ENCODE measurements at regions not wholly inside any gene's neighbourhood (a gene's known extent, or its start where the extent isn't known, plus 50 kb on each side); places are given as distances from the start of the nearest gene placed in this dataset.

GRCh38 chr9:109830545-109830944 lies 50.5 kb downstream of the PALM2AKAP2 start:
- Histone ChIP-seq H3K4me3 (no peak overlapping the region), H3K36me3 (no peaks in the 10 kb centered on the region), H3K4me1 (no peaks in the 10 kb centered on the region), H3K9me3 (peaks cover 5% of the 10 kb centered on the region; the same call in 1 of the 2 replicates), H4K20me1 (no peaks in the 10 kb centered on the region), H3K9ac (no peak overlapping the region), H3K27ac (no peak overlapping the region), H3K27me3 (no peaks in the 10 kb centered on the region), H3K4me2 (no peak overlapping the region)
- TF ChIP-seq Cebpa-rat (IDR thresholded peaks at IDR 0.05) = no peak

- Histone ChIP-seq H3K4me2 (no peak overlapping the region), H4K20me1 (no peaks in the 10 kb centered on the region), H3K9me3 (peaks cover 5% of the 10 kb centered on the region; the same call in 1 of the 2 replicates), H3K4me1 (no peaks in the 10 kb centered on the region), H3K36me3 (no peaks in the 10 kb centered on the region), H3K4me3 (no peak overlapping the region), H3K9ac (no peak overlapping the region), H3K27ac (no peak overlapping the region), H3K27me3 (no peaks in the 10 kb centered on the region)
- no peak for TF ChIP-seq Cebpa-rat (IDR thresholded peaks at IDR 0.05)
Observed at GRCh38 chr9:109831998-109832658, 52.1 kb downstream of the PALM2AKAP2 start.

GRCh38 chr9:109834855-109835254 lies 54.9 kb downstream of the PALM2AKAP2 start:
- no peaks in the 10 kb centered on the region for H4K20me1 ChIP-seq
- H3K27me3 ChIP-seq = no peaks in the 10 kb centered on the region
- H3K27ac ChIP-seq = no peak overlapping the region
- TF ChIP-seq Cebpa-rat (IDR thresholded peaks at IDR 0.05) = no peak
- no peak overlapping the region for H3K4me3 ChIP-seq
- no peaks in the 10 kb centered on the region for H3K4me1 ChIP-seq
- no peak overlapping the region for H3K4me2 ChIP-seq
- peaks cover 5% of the 10 kb centered on the region; the same call in 1 of the 2 replicates for H3K9me3 ChIP-seq
- no peak overlapping the region for H3K9ac ChIP-seq
- H3K36me3 ChIP-seq = no peaks in the 10 kb centered on the region

GRCh38 chr9:109843641-109844040 lies 63.6 kb downstream of the PALM2AKAP2 start:
- no peaks in the 10 kb centered on the region for H3K9me3 ChIP-seq
- no peak for TF ChIP-seq Cebpa-rat (IDR thresholded peaks at IDR 0.05)
- no peaks in the 10 kb centered on the region for H3K4me1 ChIP-seq
- no peak overlapping the region for H3K27ac ChIP-seq
- no peak overlapping the region for H3K9ac ChIP-seq
- H3K27me3 ChIP-seq = no peaks in the 10 kb centered on the region
- H4K20me1 ChIP-seq = no peaks in the 10 kb centered on the region
- H3K36me3 ChIP-seq = no peaks in the 10 kb centered on the region
- no peak overlapping the region for H3K4me3 ChIP-seq
- H3K4me2 ChIP-seq = no peak overlapping the region

- Histone ChIP-seq H3K4me2 (no peak overlapping the region), H3K9me3 (no peaks in the 10 kb centered on the region), H3K27me3 (no peaks in the 10 kb centered on the region), H3K36me3 (no peaks in the 10 kb centered on the region), H3K4me1 (no peaks in the 10 kb centered on the region), H3K27ac (no peak overlapping the region), H3K4me3 (no peak overlapping the region), H4K20me1 (no peaks in the 10 kb centered on the region), H3K9ac (no peak overlapping the region)
- no peak for TF ChIP-seq Cebpa-rat (IDR thresholded peaks at IDR 0.05)
Observed at GRCh38 chr9:109845226-109845625, 65.2 kb downstream of the PALM2AKAP2 start.

- no peak overlapping the region for H3K27ac ChIP-seq
- no peak for TF ChIP-seq Cebpa-rat (IDR thresholded peaks at IDR 0.05)
- H3K9ac ChIP-seq = no peak overlapping the region
- H3K4me3 ChIP-seq = no peak overlapping the region
- H3K4me2 ChIP-seq = no peak overlapping the region
- no peaks in the 10 kb centered on the region for H3K36me3 ChIP-seq
- H4K20me1 ChIP-seq = no peaks in the 10 kb centered on the region
- no peaks in the 10 kb centered on the region for H3K9me3 ChIP-seq
- no peaks in the 10 kb centered on the region for H3K4me1 ChIP-seq
- H3K27me3 ChIP-seq = no peaks in the 10 kb centered on the region
Observed at GRCh38 chr9:109846776-109847175, 66.8 kb downstream of the PALM2AKAP2 start.

- Histone ChIP-seq H3K9me3 (no peaks in the 10 kb centered on the region; the same call in 1 of the 2 replicates), H4K20me1 (no peaks in the 10 kb centered on the region), H3K27me3 (no peaks in the 10 kb centered on the region), H3K4me1 (no peaks in the 10 kb centered on the region), H3K36me3 (no peaks in the 10 kb centered on the region), H3K4me3 (no peak overlapping the region), H3K4me2 (no peak overlapping the region), H3K9ac (no peak overlapping the region), H3K27ac (no peak overlapping the region)
- TF ChIP-seq Cebpa-rat (IDR thresholded peaks at IDR 0.05) = no peak
Observed at GRCh38 chr9:109852556-109852955, 72.6 kb downstream of the PALM2AKAP2 start.

- Histone ChIP-seq H3K27ac (no peak overlapping the region), H3K9me3 (no peaks in the 10 kb centered on the region; the same call in 1 of the 2 replicates), H3K27me3 (no peaks in the 10 kb centered on the region), H3K4me2 (no peak overlapping the region), H3K36me3 (no peaks in the 10 kb centered on the region), H3K4me1 (no peaks in the 10 kb centered on the region; the same call in 1 of the 2 replicates), H4K20me1 (no peaks in the 10 kb centered on the region), H3K9ac (no peak overlapping the region), H3K4me3 (no peak overlapping the region)
- TF ChIP-seq Cebpa-rat (IDR thresholded peaks at IDR 0.05) = no peak
Observed at GRCh38 chr9:109855540-109855939, 75.5 kb downstream of the PALM2AKAP2 start.

GRCh38 chr9:109856785-109857184 lies 76.8 kb downstream of the PALM2AKAP2 start:
- no peaks in the 10 kb centered on the region; the same call in 1 of the 2 replicates for H3K4me1 ChIP-seq
- H3K4me2 ChIP-seq = no peak overlapping the region
- H3K4me3 ChIP-seq = no peak overlapping the region
- TF ChIP-seq Cebpa-rat (IDR thresholded peaks at IDR 0.05) = no peak
- no peak overlapping the region for H3K9ac ChIP-seq
- no peaks in the 10 kb centered on the region for H3K36me3 ChIP-seq
- H3K27ac ChIP-seq = no peak overlapping the region
- H3K27me3 ChIP-seq = no peaks in the 10 kb centered on the region
- no peaks in the 10 kb centered on the region for H4K20me1 ChIP-seq
- H3K9me3 ChIP-seq = no peaks in the 10 kb centered on the region; the same call in 1 of the 2 replicates

- H3K27me3 ChIP-seq = no peaks in the 10 kb centered on the region
- H3K9ac ChIP-seq = no peak overlapping the region
- TF ChIP-seq Cebpa-rat (IDR thresholded peaks at IDR 0.05) = no peak
- H3K4me2 ChIP-seq = no peak overlapping the region
- H3K36me3 ChIP-seq = no peaks in the 10 kb centered on the region
- H3K4me3 ChIP-seq = no peak overlapping the region
- H3K27ac ChIP-seq = no peak overlapping the region
- no peaks in the 10 kb centered on the region for H4K20me1 ChIP-seq
- H3K9me3 ChIP-seq = no peaks in the 10 kb centered on the region; the same call in 1 of the 2 replicates
- no peaks in the 10 kb centered on the region; the same call in 1 of the 2 replicates for H3K4me1 ChIP-seq
Observed at GRCh38 chr9:109857336-109857735, 77.3 kb downstream of the PALM2AKAP2 start.
